PC-3 (cell line): ENCODE measurements at regions not wholly inside any gene's neighbourhood (a gene's known extent, or its start where the extent isn't known, plus 50 kb on each side); places are given as distances from the start of the nearest gene placed in this dataset.

Experiments
- CTCF ChIP-seq: fragments of 300-600 bp; sonication (generic); conservative IDR thresholded peaks from 2 replicates; pipeline ENCODE4 v1.5.1; 2017; ENCODE audit warnings: antibody characterized with exemption, low read depth, mild to moderate bottlenecking, low read length
- EZH2phosphoT487 ChIP-seq: fragments of 300-600 bp; sonication (generic); IDR thresholded peaks from 2 replicates; pipeline ENCODE4 v1.6.1; 2018; ENCODE audit warnings: mild to moderate bottlenecking, antibody characterized with exemption, low read length, borderline replicate concordance

- no peak for TF ChIP-seq CTCF
- no peak for TF ChIP-seq EZH2phosphoT487
Observed at GRCh38 chr15:53196242-53196641, 406.1 kb upstream of the ONECUT1 start.
